ENCODE measurements at regions not wholly inside any gene's neighbourhood (a gene's known extent, or its start where the extent isn't known, plus 50 kb on each side); places are given as distances from the start of the nearest gene placed in this dataset.

- TF ChIP-seq CTCF (IDR thresholded peaks at IDR 0.05; ENCODE audit: low read depth, low read length, missing control alignments): no peak
- no peak overlapping the region for H3K4me3 ChIP-seq (ENCODE audit: low read depth, low read length)
- in situ Hi-C loops (cut with HindIII; ENCODE audit: low sequenced_read_pairs): no loop called here
- no peak for DNase-seq (ENCODE audit: low read depth)
Measured at GRCh38 chr5:3251784-3252183, 343.8 kb upstream of the IRX1 start.

GRCh38 chr5:3249401-3249800, 346.2 kb upstream of the IRX1 start:
- no peak for TF ChIP-seq CTCF (IDR thresholded peaks at IDR 0.05; ENCODE audit: low read depth, low read length, missing control alignments)
- in situ Hi-C loops (cut with HindIII; ENCODE audit: low sequenced_read_pairs): no loop called here
- no peak for DNase-seq (ENCODE audit: low read depth)
- H3K4me3 ChIP-seq (ENCODE audit: low read depth, low read length): no peak overlapping the region

GRCh38 chr5:3237276-3237868, 358.3 kb upstream of the IRX1 start:
- no peak for DNase-seq (ENCODE audit: low read depth)
- in situ Hi-C loops (cut with HindIII; ENCODE audit: low sequenced_read_pairs): no loop called here
- TF ChIP-seq CTCF (IDR thresholded peaks at IDR 0.05; ENCODE audit: low read depth, low read length, missing control alignments): no peak

GRCh38 chr5:3234566-3234965, 361.1 kb upstream of the IRX1 start:
- DNase-seq (ENCODE audit: low read depth): no peak
- H3K4me3 ChIP-seq (ENCODE audit: low read depth, low read length): no peak overlapping the region
- TF ChIP-seq CTCF (IDR thresholded peaks at IDR 0.05; ENCODE audit: low read depth, low read length, missing control alignments): no peak
- in situ Hi-C loops (cut with HindIII; ENCODE audit: low sequenced_read_pairs): no loop called here

More at GRCh38 chr5:3237276-3237868, 358.3 kb upstream of the IRX1 start:
- H3K4me3 ChIP-seq (ENCODE audit: low read depth, low read length): no peak overlapping the region

- no peak for TF ChIP-seq CTCF (IDR thresholded peaks at IDR 0.05; ENCODE audit: low read depth, low read length, missing control alignments)
- in situ Hi-C loops (cut with HindIII; ENCODE audit: low sequenced_read_pairs): no loop called here
- no peak overlapping the region for H3K4me3 ChIP-seq (ENCODE audit: low read depth, low read length)
- DNase-seq (ENCODE audit: low read depth): no peak
Measured at GRCh38 chr5:3230941-3231340, 364.7 kb upstream of the IRX1 start.

GRCh38 chr5:3230254-3230653, 365.4 kb upstream of the IRX1 start:
- H3K4me3 ChIP-seq (ENCODE audit: low read depth, low read length): no peak overlapping the region
- in situ Hi-C loops (cut with HindIII; ENCODE audit: low sequenced_read_pairs): no loop called here
- TF ChIP-seq CTCF (IDR thresholded peaks at IDR 0.05; ENCODE audit: low read depth, low read length, missing control alignments): no peak
- no peak for DNase-seq (ENCODE audit: low read depth)

All from astrocyte of the cerebellum (primary cell).